GM18873 (cell line): ENCODE measurements at regions not wholly inside any gene's neighbourhood (a gene's known extent, or its start where the extent isn't known, plus 50 kb on each side); places are given as distances from the start of the nearest gene placed in this dataset.
"Not testable (repeated sequence)": the region's sequence is repeated elsewhere in the genome, so short reads cannot be mapped to it uniquely, and the experiment has no call there.

ENCODE experiments used
- ATAC-seq: cut with Tn5 transposase; IDR thresholded peaks from one replicate; pipeline ENCODE4 v1.9.1; 2021; ENCODE audit warnings: mild to moderate bottlenecking, moderate library complexity, moderate number of reproducible peaks; ENCODE audit not compliant: unreplicated experiment, low FRiP score

DNA sequence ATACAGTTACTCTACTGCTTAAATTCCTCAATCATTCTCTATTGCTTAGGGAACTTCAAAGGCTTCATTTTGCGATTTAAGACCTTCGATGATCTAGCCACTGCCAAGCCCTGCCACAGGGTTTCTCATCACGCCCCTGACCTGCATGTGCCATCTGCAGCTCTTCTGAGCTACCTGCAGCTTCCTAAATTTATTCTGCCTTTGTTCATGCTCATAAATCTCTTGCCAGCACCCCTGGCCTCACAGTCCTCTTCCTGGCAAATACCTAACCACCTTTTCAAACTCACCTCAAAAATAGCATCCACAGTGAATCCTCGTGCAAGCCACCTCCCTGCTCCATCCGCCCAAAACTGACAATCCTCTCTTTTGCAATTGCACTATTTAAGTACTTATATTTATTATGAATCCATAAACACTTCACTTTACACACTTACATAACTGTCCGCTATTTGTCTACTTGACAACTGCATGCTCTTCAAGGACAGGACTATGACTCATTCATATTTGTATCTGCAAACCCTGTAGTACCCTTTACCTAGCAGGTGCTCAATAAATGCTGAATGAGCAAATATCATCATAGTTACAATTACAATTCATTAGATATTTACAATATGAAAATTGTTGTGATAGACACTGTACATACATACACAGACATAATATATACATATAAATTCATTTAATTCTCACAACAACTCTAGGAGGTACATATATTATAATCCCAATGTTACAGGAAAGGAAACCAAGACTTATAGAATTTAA is 280.0 kb upstream of the RASGEF1B start:
- no peak for ATAC-seq

DNA sequence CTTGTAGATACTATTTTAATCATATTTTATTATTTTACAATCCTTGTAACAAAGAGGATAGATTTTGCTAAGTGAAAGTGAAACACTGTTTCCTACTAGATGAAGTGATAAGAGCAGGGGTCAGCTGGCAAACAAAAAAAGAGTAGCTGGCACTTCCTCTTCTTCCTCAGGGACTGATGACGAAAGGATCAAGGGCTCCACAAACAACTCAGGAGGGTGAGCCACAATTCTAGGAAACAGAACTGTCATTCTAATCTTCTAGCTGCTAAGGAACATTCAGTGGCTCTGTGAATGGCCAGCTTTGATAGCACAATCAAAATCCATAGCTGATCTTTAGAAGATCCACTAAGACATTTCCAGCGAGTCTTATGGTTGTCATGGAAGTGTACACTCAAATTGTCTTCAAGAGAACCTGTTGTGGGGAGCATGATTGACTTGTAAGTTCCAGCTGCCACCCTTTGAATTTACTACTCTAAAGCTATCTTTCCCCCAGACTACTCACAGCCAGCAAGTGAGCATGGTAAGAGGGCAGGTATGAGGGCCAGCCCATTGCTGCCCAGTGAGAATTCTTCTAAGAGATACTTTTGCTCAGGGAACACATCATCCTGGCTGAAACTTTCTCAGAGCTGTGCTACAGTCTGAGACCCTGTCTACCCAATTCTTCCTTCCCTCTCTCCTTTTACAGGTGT is 275.7 kb upstream of the RASGEF1B start:
- ATAC-seq = no peak

DNA sequence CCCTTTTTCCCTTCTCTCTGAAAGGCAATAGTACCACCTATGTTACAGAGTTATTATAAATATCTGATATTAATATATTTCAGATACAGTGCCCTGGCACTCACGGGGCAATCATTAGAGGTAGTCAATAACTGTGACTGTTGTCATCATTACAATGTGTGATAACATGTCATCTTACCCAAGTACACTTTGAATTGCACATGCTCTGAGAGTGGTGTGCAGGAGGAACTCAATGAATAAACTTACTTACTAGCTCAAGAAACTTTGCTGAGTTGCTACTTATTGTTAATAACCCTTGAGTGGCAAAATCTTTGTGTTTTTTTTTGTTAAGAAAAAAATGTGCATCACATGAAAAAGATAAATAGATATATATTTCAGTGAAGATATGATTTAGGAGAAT is 275.1 kb upstream of the RASGEF1B start:
- no peak for ATAC-seq

DNA sequence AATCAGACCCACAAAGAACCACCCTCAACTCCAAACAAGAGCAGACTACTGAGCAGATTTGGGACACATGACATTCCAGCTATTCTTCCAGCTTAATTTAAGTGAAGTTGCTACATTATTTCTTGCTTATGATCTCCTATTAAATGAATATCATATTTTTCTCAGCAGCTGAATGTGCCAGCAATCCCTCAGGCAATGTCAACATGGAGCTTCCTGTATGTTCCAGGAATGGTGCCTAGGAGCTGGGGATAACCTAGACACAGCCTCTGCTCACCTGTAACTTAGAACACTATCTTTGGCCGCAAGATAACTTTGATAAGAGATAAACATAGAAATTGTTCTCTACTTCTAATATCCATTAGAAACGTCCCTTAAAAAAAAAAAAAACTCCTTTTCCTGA is 274.4 kb upstream of the RASGEF1B start:
- ATAC-seq = no peak

DNA sequence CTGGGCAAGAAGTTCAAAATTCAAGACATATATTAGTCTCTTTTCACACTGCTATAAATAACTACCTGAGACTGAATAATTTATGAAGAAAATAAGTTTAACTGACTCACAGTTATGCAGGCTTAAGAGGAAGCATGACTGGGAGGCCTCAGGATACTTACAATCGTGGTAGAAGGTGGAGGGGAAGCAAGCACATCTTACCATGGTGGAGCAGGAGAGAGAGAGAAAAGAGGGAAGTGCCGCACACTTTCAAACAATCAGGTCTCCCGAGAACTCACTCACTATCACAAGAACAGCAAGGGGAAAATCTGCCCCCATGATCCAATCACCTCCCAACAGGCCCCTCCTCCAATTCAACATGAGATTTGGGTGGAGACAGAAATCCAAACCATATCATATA is 273.3 kb upstream of the RASGEF1B start:
- no peak for ATAC-seq

DNA sequence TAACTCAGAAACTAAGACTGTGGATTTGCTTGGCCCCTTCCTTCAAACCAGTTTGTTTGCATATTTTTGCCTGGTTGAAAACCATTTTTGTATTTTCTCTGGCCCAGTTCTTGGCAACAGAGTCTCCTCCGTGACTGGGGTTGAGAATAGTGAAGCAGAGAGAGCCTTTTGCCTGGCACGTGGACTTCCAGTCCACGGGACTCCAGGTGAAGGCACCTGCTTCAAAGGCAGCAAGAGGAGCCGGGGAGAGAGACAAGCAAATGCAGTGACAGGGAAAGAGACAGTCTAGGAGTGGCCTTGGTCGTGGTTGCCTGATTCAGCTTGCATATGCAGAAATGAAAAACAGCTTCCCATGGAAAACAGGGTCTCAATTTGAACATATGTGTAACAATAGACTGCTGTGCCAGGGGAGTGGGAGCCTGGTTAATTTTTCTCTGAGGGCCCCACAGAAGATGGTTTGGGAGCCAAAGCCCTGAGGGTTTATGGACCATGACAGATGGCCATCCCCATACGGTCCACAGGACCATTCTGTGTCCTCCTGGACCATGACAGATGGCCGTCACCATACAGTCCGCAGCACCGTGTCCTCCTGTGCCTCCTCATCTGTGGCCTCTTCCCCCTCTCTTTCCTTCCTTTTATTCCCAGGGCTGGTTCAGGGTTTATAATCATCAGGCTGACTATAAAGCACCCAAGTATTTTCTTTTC is 272.2 kb upstream of the RASGEF1B start:
- no peak for ATAC-seq

DNA sequence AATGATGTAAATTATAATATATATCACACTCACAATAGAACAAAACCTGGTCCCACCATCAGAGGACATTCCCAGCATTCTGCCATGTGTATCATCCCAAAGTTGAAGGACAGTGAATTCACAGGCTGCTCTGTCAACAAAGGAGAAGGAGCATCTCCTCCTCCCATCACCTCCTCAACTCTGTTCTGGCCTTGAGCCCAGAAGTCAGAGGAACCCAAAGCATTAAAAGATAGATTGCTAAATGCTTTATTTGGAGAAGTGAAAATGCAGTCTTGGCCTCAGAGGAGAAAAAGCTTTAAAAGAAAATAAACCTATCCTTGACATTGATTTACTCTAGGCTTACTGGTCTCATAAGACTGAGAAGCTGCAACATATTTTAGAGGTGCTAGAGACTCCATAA is 268.8 kb upstream of the RASGEF1B start:
- no peak for ATAC-seq

DNA sequence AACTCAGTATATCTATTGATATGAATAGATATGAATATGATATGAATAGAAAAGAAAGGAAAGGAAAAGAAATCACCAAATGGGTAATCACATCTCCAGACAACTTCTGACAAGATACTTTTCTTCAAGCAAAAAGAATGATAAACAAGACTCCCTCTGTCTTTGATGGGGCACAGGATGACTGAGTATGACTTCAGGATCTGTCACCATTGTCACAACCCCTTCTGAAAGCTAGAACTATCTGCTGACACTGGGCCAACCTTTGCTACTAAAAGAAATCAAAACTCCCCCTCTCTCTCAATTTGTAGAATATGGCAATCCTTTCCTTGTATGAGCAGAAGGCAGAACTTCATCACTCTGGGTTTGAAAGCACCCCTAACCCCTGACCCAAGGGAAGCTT is 267.2 kb upstream of the RASGEF1B start:
- ATAC-seq = no peak

DNA sequence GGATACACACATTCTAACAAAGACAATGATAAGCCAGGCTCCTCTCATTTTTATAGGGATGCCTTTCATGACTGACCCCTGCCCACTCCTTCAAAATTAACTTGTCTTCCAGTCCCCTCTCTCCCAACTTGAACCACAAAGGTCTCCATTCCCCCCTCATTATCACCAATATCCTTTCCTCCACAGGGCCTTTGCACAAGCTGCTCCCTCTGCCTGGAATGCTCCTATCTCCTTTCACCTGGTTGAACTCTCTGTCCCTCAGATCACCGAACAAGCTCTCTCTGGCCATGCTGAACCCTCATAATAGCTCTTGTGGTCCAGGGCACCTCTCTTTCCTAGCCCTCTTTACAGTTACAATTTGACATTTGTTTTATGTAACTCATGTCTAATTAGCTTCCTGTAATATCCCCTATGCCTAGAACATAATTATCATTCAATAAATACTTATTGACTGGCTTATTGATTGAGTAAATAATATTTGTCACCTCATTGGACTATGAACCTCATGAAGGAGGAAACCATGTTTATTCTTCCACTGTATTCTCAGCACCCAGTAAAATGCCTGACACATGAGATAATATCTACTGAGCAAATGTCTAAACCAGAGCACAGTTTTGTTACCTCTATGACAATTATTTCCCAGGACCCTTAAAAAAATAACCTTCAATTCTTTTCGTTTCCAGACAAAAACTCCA is 266.3 kb upstream of the RASGEF1B start:
- no peak for ATAC-seq

DNA sequence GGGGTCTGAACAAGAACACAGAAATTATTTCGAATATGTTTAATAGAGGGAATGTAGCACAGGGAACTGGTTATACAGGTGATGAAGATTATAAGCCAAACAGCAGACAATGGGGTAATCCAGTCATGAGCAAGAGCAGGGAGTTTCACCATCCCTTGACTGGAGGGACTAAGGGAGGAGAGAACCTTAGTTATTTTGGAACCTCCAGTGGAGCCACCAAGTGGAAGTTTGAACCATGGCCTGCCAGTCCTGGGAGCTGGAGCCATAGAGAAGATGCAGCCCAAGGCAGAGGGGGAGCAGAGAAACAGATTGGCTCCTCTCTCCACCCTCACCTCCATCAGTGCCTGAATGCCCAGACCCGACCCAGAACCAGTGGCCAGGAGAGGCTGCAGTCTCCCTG is 264.6 kb upstream of the RASGEF1B start:
- no peak for ATAC-seq

DNA sequence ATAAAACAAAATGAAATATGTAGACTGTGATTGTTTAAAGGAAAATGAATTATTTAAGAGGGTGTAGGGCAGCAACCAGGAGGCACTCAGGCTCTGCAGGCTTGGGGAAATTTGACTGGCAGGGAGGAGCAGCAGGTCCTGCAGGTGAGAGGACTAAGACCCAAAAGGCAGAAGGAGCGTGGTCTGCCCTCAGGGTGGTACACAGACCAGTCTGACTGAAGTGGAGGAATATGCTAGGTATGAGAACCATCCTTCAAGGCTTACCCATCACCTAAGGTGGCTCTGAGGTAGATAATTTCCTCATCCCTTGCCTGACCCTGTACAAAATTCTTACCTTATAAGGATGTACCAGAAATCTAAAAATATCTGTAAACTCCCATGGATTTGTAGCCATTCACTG is 261.3 kb upstream of the RASGEF1B start:
- no peak for ATAC-seq

DNA sequence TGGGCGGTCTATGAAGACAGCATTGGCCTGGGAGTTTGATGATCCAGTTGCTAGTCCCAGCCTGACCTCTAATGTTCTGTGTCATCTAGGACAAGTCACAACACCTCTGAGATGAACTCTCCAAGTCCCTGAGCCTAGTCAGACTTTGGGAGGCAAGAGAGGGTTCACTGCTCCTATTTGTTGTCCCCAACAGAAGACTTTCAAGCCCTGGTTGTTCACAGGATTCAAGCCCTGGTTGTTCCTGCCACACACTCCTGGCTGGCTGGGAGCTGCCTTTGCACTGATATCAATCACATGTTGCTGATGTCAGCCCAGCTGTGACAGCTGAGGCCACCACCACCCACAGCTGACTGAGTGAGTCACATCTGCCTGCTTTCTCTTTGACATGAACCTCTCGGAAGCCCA is 253.2 kb upstream of the RASGEF1B start:
- ATAC-seq = peak; percentile 96

DNA sequence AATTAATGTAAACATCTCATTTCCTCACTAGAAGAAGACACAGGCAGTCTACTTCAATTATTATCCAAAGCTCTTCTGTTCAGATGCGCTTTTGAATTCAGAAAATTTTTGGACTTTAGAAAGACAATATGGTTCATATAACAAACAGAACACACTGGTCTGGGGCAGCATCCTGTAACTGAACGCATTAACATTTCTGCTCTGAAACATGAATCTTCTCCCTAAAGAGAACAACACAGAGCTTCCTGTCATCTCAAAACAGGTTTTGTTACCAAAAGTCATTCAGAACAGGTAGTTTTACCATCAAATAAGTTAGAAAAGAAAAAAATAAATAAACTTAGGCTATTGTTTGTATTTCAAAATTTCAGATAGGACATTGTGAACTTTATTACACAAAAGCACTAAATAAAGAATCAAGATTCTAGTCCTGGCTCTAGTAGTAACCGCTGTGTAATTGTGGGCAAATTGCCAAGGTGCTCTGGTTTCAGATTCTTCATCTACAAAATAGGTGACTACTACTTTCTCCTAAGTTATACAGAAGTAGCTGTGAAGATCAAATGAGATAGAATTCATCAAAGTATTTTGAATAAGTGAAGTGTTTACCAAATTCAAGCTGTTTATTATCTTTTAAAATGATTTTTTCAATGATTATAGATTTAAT is 252.3 kb upstream of the RASGEF1B start:
- ATAC-seq = no peak

DNA sequence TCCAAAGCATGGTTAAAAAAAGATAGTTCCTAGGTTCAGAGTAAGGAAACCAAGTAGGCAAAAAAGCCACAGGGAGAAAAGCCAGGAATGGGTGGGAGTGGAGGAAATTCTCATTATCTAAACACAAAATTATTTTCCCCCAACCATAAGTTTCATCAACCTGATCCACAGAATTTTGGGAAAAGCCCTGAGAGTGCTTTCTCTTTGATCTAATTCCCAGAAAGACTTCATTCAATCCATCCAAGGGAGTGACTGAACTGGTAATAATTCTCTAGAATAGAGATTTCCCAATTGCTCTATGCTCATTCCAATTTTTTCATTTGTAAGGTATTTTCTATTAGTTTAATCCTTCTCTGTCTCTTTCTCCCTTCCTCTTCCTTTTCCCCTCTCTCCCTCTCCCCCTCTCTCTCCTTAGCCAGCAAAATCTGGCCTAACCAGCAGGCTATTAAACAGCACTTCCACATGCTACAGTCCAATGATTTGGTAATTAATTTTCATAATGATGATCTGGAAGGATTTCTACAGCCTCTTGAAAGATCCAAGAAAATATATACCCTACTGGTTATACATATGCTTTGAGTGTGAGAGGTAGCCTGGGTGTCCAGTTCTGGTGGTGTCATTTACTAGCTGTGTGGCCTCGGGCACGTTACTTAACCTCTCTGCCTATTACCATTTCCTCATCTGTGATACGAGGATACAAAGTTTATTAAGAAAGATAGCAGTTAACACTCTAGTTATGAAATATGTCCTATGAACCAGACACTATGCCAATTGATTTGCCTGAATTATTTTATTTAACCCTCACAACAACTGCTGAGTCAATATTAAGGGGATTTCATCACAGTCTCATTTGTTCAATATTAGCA is 251.5 kb upstream of the RASGEF1B start:
- ATAC-seq = no peak

DNA sequence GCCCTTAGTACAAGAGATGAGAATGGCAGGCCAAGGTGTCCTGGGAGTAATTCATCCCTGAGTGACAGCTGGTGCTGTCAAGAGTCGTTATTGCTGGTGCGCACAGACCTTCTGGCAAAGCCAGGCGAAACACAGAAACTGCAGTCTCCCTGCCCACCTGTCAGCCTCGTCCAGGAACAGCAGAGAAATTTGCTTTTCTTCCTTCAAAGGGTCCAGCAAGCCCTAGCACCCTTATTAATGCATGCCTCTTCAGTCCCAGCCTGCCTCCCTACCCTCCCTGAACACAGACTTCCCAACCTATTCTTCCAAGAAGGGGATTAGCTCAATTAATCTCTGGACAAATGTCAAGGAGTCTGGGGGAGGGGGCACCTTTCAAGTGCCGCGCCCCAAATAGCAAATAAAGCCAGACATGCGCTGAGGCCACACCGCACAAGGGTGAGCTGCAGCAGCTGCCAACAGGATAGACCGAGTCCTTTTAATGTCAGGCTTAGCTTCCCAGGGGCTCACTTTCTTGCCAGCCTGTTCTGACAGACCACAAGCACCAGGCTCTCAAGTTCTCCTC is 250.7 kb upstream of the RASGEF1B start:
- no peak for ATAC-seq

DNA sequence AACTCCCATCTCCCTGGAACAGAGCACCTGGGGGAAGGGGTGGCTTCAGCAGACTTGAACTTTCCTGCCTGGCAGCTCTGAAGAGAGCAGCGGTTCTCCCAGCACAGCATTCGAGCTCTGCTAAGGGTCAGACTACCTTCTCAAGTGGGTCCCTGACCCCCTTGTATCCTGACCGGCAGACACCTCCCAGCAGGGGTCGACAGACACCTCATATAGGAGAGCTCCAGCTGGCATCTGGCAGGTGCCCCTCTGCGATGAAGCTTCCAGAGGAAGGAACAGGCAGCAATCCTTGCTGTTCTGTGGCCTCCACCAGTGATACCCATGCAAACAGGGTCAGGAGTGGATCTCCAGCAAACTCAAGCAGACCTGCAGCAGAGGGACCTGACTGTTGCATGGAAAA is 244.1 kb upstream of the RASGEF1B start:
- no peak for ATAC-seq

DNA sequence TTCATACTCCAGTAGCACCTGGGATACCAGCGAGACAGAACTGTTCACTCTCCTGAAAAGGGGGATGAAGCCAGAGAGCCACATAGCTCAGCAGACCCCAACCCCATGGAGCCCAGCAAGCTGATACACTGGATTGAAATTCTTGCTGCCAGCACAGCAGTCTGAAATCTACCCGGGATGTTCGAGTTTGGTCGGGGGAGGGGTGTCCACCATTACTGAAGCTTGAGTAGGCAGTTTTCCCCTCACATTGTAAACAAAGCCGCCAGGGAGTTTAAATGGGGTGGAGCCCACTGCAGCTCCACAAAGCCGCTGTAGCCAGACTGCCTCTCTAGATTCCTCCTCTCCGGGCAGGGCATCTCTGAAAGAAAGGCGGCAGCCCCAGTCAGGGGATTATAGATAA is 243.7 kb upstream of the RASGEF1B start:
- ATAC-seq = not testable (repeated sequence)

DNA sequence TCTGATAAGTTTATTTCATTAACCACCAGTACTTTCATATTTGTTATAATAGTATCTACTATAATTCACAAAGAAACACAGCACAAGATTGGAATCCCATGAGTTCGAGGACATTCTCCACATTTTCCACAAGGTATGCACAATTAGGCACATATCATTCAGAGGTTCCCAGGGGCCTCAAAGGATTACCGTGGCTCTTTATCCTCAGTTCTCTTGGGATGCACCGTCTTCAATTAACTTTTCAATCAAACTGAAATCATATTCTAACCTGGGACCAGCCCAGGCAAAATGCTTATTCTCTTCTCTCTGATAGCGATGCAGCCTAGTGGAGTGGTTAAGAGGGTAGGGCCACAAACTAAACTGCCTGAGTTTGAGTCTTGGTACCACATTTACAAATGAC is 242.6 kb upstream of the RASGEF1B start:
- no peak for ATAC-seq

DNA sequence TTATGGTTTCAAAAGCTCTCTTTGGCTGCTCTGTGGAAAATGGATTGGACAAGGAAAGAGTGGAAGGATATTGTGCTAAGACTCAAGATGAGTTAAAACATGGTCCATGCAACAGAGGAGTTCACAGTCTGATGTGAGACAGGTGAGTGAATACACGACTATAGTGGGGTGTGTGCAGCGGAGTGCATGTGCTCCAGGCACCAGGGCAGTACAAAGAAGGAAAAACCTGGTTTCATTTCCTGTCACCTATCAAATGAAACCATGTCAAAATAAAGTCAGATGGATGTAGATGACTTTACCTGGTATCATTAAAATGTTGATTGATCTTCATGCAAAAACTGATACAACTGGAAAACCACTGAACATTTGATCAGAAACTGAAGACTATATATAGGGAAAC is 241.0 kb upstream of the RASGEF1B start:
- ATAC-seq = no peak
